ENCODE measurements at regions not wholly inside any gene's neighbourhood (a gene's known extent, or its start where the extent isn't known, plus 50 kb on each side); places are given as distances from the start of the nearest gene placed in this dataset.
"Not testable (repeated sequence)": the region's sequence is repeated elsewhere in the genome, so short reads cannot be mapped to it uniquely, and the experiment has no call there.

GRCh38 chr10:56507033-56507432 lies 146.0 kb upstream of the ZWINT start:
- FAIRE-seq (no peak), DNase-seq (ENCODE audit: low spot score) (no peak)

- no peak for FAIRE-seq
- DNase-seq (ENCODE audit: low spot score): no peak
These were observed 144.5 kb upstream of the ZWINT start for GRCh38 chr10:56505555-56505954.

- DNase-seq (ENCODE audit: low spot score): no peak
- no peak for FAIRE-seq
These were observed 135.1 kb upstream of the ZWINT start for GRCh38 chr10:56496186-56496486.

GRCh38 chr10:56487746-56488145 lies 126.7 kb upstream of the ZWINT start:
- DNase-seq (ENCODE audit: low spot score): no peak
- no peak for FAIRE-seq

- FAIRE-seq (no peak), DNase-seq (ENCODE audit: low spot score) (no peak)
These were observed 120.5 kb upstream of the ZWINT start for GRCh38 chr10:56481521-56482091.

- DNase-seq (ENCODE audit: low spot score) (no peak), FAIRE-seq (no peak)
These were observed 111.9 kb upstream of the ZWINT start for GRCh38 chr10:56472978-56473377.

- FAIRE-seq (no peak), DNase-seq (ENCODE audit: low spot score) (no peak)
These were observed 109.6 kb upstream of the ZWINT start for GRCh38 chr10:56470701-56471100.

- DNase-seq (ENCODE audit: low spot score): no peak
- no peak for FAIRE-seq
These were observed 108.4 kb upstream of the ZWINT start for GRCh38 chr10:56469482-56469881.

- no peak for DNase-seq (ENCODE audit: low spot score)
- FAIRE-seq: no peak
These were observed 104.9 kb upstream of the ZWINT start for GRCh38 chr10:56466005-56466404.

GRCh38 chr10:56449770-56450169 lies 88.7 kb upstream of the ZWINT start:
- no peak for FAIRE-seq
- DNase-seq (ENCODE audit: low spot score): no peak

GRCh38 chr10:56447613-56448012 lies 86.6 kb upstream of the ZWINT start:
- not testable (repeated sequence) for DNase-seq (ENCODE audit: low spot score); FAIRE-seq

- FAIRE-seq: not testable (repeated sequence)
These were observed 80.3 kb upstream of the ZWINT start for GRCh38 chr10:56441337-56441736.

More at GRCh38 chr10:56441337-56441736, 80.3 kb upstream of the ZWINT start:
- DNase-seq (ENCODE audit: low spot score): not testable (repeated sequence)
